ENCODE measurements at regions not wholly inside any gene's neighbourhood (a gene's known extent, or its start where the extent isn't known, plus 50 kb on each side); places are given as distances from the start of the nearest gene placed in this dataset.

DNA sequence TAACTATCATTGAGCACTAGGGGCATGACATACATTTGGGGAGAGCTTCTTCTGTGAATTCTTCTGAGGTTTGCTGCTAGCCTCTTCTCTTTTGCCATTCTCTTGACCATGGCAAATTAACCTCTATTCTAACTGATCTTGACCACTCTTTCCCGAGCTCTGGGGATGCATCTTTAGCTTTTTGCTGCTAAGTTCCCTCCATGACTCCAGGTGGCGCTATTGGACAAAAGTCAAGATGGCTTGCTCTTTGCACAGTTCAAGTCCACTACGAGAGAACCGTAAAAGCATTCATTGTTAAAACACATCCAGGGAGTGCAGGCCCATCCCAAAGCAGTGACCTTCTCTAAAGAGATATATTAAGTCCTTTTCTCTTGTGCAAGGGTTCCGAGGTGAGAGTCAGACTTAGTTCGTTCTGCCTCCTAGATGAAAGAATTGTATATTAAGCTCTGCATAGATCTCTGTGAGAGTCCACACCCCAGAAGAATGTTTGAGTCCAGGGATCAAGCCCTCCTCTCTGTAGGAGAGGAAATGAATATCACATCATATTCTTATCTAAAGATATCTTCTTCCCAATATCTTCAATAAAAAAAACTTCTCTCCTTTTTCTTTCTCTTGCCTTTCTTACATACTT, 1152.9 kb upstream of the CDH6 start:
- peak; percentile 54 for DNase-seq

DNA sequence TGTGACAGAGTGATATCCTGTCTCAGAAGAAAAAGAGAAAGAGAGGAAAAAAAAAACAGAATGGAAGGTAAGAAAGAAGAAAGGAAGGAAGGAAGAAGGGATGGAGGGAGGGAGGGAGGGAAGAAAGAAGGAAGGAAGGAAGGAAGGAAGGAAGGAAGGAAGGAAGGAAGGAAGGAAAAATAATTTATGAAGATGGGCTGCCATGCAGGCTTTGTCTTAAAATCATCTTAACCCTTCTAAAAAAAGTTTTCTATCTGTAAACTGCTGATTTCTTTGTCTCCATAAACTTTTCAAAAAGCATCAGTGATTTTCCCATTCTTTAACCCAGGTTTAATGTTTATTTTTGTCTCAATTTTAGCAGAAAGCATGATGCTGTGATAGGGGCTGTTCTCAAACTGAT, 1154.1 kb upstream of the CDH6 start:
- no peak for DNase-seq

DNA sequence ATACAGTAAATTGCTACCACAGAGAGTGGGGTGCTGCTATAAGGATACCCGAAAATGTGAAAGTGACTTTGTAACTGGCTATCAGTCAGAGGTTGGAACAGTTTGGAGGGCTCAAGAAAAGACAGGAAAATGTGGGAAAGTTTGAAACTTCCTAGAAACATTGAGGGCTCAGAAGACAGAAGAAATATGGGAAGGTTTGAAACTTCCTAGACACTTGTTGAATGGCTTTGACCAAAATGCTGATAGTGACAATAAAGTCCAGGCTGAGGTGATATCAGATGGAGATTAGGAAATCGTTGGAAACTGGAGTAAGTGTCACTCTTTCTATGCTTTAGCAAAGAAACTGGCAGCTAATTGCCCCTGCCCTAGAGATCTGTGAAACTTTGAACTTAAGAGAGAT, 1158.6 kb upstream of the CDH6 start:
- DNase-seq, result no peak

DNA sequence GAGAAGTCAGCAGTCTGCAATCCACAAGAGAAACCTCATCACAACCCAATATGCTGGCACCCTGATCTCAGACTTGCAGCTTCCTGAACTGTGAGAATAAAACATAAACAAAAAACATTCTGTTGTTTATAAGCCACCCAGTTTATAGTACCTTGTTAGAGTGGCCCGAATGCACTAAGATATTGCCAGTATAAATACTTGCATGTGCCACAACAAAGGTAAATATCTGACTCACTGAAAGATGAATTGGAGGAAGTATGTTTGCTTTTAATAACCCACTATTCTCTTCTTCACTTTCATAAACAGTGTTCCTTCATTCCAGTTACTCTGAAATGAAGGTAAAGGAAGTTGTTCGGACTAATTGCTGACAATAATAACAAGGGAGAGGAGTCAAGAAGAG, 1163.4 kb upstream of the CDH6 start:
- DNase-seq, result no peak

DNA sequence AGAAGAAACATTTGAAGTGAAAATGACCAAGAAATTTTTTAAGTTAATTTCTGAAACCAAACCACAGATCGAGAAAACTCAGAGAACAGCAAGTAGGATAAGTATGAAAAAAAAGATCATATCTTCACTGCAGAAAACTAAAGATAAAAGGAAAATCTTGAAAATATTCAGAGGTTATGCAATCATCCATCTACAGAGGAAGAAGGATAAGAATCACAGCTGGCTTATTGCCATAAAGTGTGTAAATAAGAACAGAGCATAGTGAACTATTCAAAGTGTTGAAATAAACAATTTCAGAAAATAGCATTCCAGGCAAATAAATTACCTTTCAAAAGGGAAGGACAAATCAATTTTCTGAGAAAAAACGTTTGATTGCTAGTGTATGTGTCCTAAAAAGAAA, 1191.7 kb upstream of the CDH6 start:
- DNase-seq, result no peak

DNA sequence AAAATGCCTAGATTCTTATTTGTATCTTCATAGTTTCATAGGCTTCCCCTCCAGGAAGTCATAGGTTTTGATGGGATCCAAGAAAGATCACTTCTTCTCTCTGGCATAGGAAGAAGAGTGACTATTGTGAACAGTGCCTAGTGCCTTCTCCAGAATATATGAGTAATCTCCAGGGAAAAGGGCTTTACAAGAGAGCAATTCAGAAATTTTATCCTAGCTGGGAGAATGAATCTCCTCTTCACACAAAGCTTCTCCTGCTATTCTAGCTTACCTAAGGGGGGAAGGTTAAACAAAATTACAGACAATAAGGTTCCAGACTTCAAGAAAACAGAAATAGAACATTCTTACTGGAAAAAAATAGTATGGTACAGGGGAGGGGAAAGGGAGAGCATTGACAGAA, 1193.3 kb upstream of the CDH6 start:
- DNase-seq, result no peak

DNA sequence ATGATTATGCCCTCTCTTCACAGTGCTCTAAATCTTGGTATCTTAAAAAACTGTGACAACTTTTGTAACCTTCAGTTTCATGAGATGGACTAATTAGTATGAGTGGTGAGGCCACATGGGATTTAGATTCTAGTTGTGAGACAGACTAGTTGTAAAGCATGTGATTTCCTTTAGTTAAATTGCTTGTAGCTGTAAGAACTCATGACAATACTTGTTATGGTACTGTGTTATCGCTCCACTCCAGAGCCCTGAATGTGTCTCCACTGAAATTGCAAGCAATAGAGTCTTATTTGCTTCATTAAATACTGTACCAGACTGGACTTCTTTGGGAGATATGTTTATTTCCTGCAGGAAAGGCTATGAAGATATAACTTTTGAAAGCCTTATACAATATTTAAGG, 1198.3 kb upstream of the CDH6 start:
- DNase-seq, result no peak

DNA sequence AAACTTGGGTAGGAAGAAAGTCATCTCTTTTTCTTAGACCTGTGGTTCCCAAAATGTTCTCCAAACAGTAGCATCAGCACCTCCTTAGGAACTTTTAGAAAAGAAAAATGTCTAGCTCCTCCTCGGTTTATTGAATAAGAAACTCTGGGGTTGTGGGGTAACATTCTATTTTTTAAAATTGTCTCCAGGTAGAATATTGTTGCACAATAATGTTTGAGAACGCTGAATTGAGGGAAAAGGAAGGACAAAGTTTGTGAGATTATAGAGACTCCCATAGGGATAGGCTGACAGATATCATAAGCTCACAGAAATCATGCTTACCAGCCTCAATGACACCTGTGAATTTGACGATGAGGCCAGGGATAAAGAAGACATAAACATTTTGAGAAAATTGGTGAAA, 1199.0 kb upstream of the CDH6 start:
- DNase-seq, result no peak

DNA sequence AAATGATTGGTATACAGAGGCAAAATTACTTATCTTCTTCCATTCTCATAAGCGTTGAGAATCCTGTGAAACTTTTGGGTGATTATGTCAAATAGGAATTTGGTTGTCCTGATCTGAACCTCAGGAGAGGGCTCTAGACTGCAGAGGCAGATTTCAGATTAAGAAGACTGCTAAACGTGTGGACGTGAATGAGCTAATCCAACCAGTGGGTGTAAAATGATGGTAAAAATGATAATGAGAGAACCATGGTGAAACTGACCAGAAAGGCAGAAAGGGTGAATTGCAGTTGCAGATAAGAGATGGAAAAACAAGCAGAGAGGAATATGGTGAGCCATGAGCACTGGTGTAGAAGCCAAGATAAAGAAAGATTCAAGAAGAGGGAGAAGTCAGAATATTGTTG, 1200.2 kb upstream of the CDH6 start:
- DNase-seq, result no peak

DNA sequence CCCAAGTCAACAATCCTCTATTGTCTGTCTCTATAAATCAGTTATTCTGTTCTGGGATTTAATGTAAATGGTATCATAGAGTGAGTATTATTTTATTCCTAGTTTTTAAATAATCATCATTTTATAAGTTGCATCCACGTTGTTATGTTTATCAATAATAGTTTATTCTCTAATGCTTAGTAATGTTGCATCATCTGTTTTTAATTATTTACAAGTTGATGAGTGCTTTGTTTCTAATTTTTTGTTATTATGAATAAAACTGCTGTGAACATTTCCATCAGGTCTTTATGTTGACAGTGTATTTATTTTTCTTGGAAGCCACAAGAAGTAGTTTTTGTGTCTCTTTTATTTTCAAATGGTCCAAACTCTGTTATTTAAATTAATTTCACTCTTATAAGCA, 1201.2 kb upstream of the CDH6 start:
- DNase-seq, result no peak

DNA sequence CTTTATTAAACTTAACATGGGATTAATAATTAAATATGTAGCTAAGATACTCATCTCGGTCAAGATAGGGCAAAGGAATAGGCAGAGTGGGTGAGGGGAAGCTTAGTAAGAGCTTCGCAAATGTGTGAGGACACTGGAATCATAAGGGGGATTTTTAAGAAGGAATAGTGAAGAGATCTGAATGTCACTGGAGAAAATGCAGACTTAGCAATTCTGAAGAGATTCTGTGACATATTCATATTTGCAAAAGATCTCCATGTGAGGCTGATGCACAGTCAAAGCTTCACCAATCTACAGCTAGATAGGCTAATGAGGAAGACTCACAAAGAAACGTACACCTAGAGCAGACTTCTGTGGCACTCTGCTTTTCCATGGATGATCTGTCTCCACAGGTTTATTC, 1202.8 kb upstream of the CDH6 start:
- no peak for DNase-seq

DNA sequence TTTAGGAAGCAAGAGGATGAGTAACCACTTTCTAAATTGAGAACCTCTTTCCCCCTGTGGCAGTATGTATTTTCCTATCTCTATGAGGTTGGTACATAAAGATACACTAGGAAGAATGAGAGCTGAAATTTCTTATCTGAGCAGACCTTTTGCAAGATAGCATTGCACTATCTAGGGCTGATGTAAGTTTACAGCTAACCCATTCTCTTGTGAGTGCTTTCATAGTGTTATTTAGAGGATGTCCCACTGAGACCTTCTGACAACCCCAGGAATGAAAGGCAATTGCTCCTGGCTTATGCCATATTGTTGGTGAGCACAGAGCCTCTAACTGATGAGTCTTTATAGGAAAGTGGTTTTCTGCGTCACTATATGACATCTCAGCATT, 1209.3 kb upstream of the CDH6 start:
- no peak for DNase-seq

DNA sequence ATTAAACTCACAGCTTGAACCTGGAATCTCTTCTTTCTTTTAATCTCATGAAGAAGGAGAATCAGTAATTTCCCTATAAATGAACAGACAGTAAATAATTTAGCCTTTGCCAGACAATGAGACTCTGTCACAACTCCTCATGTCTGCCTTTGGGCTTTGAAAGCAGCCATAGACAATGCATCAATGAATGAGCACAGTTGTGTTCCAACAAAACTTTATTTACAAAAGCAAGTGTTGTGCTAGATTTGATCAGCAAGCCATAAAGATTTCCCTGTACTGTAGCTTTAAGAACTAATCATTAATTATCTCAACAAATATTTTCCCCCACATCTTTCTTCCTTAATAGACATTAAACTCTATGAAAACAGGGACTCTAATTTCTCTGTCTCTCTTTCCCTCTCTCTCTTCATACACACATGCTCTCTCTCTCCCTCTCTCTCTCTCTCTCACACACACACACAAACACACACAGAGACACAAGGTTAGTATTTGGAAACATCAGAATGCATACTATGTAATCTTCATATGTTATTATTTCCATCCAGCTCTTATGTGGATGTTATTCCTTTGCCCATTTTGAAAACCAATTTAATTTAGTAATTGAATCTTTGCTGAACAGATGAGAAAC, 1209.8 kb upstream of the CDH6 start:
- no peak for DNase-seq

DNA sequence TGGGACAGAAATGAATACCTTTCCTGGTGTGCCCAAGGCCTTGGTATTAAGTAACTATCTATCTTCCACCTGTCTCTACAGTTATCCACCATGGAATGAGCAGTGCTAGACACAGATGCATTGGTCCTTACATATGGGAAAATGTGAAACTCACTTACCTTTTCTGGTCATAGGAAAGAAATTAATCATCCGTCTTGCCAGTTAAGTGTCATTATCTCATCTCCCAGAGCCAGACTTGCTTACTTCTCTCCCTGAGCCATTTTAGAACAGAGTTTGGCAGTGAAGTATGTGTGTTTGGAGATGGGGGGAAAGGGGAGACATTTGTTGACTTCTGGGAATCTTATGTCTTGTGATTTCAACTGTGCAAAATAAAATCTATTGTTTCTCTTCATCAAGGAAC, 1211.0 kb upstream of the CDH6 start:
- DNase-seq, result no peak

DNA sequence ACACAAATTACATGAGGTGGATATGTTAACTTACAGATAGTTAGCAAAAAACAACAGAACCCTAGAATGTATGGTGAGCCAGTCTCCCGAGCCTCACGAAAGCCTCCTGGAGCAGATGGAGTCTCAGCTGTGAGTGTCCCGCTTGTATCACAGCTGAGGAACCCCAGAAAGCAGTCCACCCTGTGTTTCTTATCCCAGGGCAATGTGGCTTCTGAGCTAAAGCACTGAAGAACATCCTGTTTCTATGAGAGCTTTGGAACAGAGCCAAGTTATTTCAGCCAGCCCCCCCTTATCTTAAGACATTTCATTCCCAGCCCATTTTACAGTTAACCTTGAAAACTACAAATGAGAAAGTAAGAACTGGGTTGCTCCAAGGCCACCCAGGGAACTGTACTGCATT, 1220.9 kb upstream of the CDH6 start:
- no peak for DNase-seq

DNA sequence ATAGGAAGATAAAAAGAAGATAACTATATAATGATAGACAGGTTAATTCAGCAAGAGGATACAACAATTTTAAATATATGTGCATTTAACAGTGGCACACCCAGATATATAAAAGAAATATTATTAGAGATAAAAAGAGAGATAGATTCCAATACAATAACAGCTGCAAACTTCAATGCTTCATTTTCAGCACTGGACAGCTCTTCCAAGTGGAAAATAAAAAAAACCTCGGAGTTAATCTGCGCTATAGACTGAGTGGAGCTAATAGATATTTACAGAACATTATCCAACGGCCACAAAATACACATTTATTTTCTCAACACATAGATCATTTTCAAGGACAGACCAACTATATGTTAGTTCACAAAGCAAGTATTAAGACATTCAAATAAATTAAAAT, 1229.5 kb upstream of the CDH6 start:
- DNase-seq, result no peak

DNA sequence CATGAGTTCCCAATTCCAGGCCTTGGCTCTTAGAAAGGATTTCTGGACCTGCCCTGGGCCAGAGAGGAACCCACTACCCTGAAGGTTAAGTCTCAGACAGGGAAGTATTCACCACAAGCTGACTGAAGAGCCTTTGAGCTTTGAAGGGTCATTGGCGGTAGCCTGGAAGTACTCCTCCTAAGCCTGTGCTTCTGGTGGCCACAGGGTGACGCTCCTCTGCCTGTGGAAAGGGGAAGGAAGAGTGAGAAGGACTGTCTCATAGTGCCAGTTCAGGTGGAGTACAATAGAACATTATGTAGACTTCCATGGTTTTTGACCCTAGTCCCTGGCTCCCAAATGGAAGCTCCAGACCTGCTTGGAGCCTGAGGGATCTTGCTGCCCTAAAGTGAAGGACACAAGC, 1233.2 kb upstream of the CDH6 start:
- DNase-seq, result no peak

DNA sequence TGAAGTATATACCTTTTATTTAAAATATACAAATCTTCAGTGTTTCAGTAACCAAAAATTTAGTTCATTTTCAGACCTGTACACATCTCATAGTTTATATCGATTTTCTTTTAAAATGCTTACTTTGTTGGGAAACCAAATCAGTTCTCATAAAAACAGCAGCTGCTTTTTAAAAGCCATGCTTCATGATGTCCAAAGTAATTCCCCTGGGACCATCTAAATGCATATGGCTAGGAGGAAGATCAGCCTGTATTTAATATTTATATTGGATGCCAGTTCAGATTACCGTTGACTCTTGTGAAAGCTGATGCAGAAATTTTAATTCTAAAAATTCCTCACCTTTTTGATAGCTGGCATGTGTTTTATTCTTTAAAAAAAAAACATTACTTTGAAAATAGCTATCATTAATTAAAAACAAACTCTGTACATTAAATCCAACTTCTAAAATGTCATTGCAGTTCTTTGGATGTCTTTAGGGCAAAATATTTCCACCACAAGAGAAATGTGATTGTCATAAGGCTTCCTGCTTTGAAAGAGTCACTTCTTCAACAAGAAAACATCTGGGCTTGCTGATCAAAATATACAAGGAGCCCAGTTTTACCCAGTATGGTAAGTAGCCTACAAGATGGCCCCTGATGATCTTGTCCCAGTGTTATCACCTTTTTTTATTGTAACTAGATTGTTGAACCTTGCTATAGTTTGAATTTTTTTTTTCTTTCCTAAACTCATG, 1242.9 kb upstream of the CDH6 start:
- DNase-seq, result peak; percentile 11

DNA sequence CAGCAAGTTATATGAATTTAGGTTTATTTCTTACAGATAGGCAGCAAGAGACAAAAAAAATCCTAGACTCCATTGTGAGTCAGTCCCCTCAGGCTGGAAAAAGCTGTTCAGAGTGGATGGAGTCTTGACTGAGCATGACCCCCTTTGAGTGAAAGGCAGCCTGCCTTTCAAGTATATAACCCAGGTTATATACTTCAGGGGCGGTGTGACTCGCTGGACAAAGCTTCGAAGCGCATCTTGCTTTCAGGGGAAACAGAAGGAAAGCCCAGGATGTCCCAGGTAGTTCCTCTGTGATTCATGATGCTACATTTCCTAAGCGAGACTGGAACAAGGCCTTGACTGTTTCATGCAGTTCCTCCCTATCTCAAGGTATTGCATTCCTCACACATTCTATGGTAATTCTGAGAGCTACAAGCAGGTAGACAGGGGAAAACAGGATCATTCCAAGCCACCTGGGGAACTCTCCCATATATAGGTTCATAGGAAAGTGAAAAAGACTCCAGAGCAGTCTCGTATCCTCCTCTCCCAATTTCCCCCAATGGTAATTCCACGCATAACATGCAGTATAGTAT, 1244.1 kb upstream of the CDH6 start:
- DNase-seq, result no peak

DNA sequence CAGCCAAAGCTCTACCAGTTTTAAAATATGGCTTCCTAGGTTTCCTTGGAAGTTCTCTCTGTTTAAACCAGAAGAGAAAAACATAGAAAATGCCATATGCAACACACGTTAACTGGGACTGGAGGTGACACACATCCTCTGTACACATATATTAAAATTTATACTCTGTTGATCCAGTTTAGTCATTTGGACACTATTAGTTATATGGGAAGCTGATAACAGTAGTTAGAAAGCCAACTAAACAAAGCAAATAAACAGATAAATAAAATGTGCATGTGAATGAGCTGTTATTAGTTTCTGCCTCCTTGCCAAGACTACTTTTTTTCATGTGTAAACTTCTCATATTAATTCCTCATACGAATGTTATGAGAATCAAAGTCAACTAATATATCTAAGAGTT, 1249.2 kb upstream of the CDH6 start:
- DNase-seq, result no peak

DNA sequence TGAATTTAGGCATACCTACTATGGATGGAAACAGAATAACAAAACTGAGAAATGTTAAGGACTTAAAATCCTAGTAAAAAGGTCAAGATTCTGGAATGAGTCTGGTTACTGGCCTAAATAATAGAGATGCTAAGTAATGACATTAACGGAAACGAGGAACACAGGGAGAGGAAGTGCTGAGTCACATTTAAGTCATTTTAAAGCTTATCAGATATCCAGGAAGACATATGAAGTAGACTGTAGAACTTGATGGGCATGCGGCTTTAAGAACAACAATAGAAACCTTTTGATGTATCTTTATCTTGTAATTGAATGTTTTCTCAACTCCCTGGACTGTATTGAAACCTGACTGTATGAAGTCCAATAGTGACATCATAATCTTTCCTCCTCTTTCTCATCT, 1251.4 kb upstream of the CDH6 start:
- no peak for DNase-seq

DNA sequence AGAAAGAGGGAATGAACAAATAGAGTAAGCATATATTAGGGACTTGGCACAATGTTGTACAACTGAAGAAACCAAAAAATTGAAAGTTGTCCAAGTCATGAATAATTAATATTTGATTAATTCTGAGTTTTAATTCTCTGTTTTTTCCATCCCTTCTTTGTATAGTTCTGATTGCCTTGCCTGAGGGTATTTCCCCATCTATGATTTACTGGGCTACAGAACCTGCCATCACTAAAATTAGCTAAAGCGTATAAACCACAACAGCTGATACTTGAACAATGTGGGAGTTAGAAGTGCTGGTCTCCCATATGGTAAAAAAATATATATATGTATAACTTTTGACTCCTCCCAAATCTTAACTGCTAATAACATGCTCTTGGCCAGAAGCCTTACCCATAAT, 1253.5 kb upstream of the CDH6 start:
- no peak for DNase-seq

DNA sequence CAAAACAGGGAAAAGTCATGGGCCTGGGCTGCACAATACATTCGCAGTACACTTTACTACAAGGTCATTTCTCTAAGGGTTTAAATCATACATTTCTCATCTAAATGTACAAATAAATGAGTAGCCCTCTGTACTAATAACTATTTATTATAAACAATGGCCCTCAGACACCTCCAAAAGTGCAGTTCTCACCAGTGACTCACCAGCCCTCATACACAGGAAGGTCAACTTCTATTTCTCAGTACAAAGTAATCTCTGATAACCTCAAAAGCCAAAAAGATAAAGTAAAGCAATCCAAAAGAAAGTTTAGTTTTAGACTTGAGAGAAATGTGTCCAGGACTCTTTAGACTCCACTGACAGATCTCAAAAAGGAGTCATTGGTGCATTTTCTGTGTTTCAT, 1258.1 kb upstream of the CDH6 start:
- no peak for DNase-seq

DNA sequence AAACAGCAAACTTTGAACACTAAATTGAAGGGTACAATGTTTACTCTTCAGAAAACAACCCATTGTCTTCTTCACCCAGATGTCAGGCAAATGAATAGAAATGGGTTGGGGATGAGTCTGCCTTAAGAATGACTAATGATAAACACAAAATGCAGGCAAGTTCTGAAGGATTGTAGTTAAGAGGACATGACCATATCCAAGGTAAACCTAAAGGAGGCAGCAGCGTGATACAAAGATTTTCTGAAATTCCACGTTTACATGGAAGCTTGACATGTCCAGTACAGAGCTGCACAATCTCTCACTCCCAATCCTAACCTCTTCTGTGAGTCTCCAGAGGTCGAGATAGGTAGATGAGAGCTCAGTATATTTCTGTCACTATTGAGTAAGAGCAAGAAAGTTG, 1263.2 kb upstream of the CDH6 start:
- no peak for DNase-seq

Measured in NCI-H1092 (cell line).